ENCODE measurements at regions not wholly inside any gene's neighbourhood (a gene's known extent, or its start where the extent isn't known, plus 50 kb on each side); places are given as distances from the start of the nearest gene placed in this dataset.
"Not testable (repeated sequence)": the region's sequence is repeated elsewhere in the genome, so short reads cannot be mapped to it uniquely, and the experiment has no call there.

DNA sequence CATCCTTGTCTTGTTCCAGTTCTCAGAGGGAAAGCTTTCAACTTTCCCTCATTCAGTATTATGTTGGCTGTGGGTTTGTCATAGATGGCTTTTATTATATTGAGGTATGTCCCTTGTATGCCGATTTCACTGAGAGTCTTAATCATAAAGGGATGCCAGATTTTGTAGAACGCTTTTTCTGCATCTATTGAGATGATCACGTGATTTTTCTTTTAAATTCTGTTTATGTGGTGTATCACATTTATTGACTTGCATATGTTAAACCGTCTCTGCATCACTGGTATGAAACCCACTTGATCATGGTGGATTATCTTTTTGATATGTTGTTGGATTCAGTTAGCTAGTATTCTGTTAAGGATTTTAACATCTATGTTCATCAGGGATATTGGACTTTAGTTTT is 313.7 kb upstream of the AMOT start:
- not testable (repeated sequence) for H3K36me3 Mint-ChIP-seq (ENCODE audit: low read depth); H3K27me3 Mint-ChIP-seq; H3K27ac Mint-ChIP-seq; H3K9me3 Mint-ChIP-seq; H3K4me3 Mint-ChIP-seq; H3K4me1 Mint-ChIP-seq (ENCODE audit: low read depth)

DNA sequence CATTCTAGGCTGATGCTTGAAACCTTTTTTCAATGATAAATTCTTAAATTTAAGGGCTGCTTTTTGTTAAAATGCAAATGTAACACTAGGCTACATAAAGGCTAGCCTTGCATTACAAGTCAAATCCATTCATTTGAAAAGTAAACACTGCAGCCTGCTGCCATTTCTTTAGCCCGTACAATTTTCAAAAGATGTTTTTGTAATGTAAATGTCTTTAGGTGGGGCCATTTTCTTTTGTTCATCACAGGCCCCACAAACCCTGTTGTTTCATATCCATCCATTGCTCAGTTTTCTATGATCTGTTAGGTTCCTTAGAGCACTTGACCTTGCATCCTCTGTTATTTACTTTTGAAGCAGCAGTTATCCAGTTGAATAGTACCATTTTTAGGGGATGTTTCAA is 296.2 kb upstream of the AMOT start:
- Mint-ChIP-seq H3K36me3 (ENCODE audit: low read depth) (no peaks in the 10 kb centered on the region), H3K9me3 (no peaks in the 10 kb centered on the region), H3K4me3 (no peak overlapping the region), H3K4me1 (ENCODE audit: low read depth) (no peaks in the 10 kb centered on the region), H3K27me3 (no peaks in the 10 kb centered on the region), H3K27ac (no peak overlapping the region)

GRCh38 chrX:113133316-113133715 is 292.7 kb upstream of the AMOT start:
- Mint-ChIP-seq H3K4me1 (ENCODE audit: low read depth) (no peaks in the 10 kb centered on the region), H3K27me3 (no peaks in the 10 kb centered on the region), H3K4me3 (no peak overlapping the region), H3K36me3 (ENCODE audit: low read depth) (no peaks in the 10 kb centered on the region), H3K9me3 (no peaks in the 10 kb centered on the region), H3K27ac (no peak overlapping the region)

DNA sequence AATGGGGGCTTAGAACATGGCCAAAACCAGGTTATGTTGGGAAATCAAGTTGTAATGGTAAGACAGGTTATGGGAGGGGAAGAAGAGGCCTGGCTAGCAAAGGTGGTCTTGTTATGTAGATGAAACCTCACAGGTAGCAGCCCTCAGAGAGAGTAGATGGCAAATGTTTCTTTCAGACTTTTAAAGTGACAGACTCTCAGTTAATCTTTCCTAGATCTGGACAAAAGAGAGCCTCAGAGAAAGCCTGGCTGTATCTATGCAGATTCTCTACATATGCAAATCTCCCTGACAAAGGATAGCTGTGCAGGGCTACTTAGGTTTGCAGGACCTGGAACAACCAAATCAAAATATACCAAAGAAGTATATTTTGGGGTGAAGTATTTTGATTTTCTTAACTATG is 284.1 kb upstream of the AMOT start:
- H3K27ac Mint-ChIP-seq, result no peak overlapping the region
- H3K36me3 Mint-ChIP-seq (ENCODE audit: low read depth), result no peaks in the 10 kb centered on the region
- H3K4me1 Mint-ChIP-seq (ENCODE audit: low read depth), result no peaks in the 10 kb centered on the region
- H3K9me3 Mint-ChIP-seq, result no peaks in the 10 kb centered on the region
- H3K27me3 Mint-ChIP-seq, result no peaks in the 10 kb centered on the region
- no peak overlapping the region for H3K4me3 Mint-ChIP-seq

DNA sequence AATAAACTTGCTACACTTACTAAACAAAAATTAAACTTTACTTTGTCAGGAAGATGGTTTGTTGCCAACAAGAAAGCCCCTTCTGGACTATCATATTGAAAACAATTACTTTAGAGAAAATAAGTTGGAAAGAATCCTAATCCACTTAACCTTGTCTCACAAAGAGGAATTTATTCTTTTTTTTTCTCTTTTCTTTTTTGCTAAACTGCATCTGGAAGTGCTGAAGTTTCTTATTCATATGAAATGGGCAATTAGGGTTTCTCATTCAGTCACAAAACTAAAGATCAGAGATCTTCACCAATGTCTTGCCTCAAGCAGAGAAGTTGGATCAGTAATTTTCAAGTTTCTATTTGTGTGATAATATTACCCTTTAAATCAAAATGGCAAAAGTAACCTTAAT is 234.9 kb upstream of the AMOT start:
- no peaks in the 10 kb centered on the region for H3K36me3 Mint-ChIP-seq (ENCODE audit: low read depth)
- H3K27ac Mint-ChIP-seq, result no peak overlapping the region
- no peak overlapping the region for H3K4me3 Mint-ChIP-seq
- H3K9me3 Mint-ChIP-seq, result no peaks in the 10 kb centered on the region
- no peaks in the 10 kb centered on the region for H3K27me3 Mint-ChIP-seq
- H3K4me1 Mint-ChIP-seq (ENCODE audit: low read depth), result no peaks in the 10 kb centered on the region

DNA sequence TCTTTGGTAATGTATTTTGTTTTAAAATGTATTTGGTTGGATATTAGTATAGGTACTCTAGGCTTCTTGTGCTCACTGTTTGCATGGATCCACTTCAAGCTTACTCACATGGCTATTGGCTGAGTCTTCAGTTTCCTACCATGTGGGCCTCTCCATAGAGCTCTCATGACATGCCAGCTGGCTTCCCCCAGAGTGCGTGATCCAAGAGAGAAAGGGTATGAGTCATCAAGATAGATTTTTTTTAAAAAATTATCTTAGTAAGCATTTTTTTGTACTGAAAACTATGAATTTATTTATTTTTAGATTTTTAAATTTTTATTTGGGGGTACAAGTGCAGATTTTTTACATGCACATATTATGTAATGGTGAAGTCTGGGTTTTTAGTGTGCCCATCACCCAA is 219.1 kb upstream of the AMOT start:
- Mint-ChIP-seq H3K4me1 (ENCODE audit: low read depth) (no peaks in the 10 kb centered on the region), H3K4me3 (no peak overlapping the region), H3K36me3 (ENCODE audit: low read depth) (no peaks in the 10 kb centered on the region), H3K27me3 (no peaks in the 10 kb centered on the region), H3K9me3 (peaks cover 4% of the 10 kb centered on the region), H3K27ac (no peak overlapping the region)

GRCh38 chrX:113058634-113059033 is 218.0 kb upstream of the AMOT start:
- no peaks in the 10 kb centered on the region for H3K27me3 Mint-ChIP-seq
- H3K27ac Mint-ChIP-seq, result no peak overlapping the region
- no peak overlapping the region for H3K4me3 Mint-ChIP-seq
- no peaks in the 10 kb centered on the region for H3K36me3 Mint-ChIP-seq (ENCODE audit: low read depth)
- peaks cover 4% of the 10 kb centered on the region for H3K9me3 Mint-ChIP-seq
- H3K4me1 Mint-ChIP-seq (ENCODE audit: low read depth), result no peaks in the 10 kb centered on the region

- H3K27ac Mint-ChIP-seq, result no peak overlapping the region
- H3K9me3 Mint-ChIP-seq, result peaks cover 9% of the 10 kb centered on the region
- H3K4me3 Mint-ChIP-seq, result no peak overlapping the region
- H3K27me3 Mint-ChIP-seq, result peaks cover 3% of the 10 kb centered on the region
- H3K36me3 Mint-ChIP-seq (ENCODE audit: low read depth), result no peaks in the 10 kb centered on the region
- H3K4me1 Mint-ChIP-seq (ENCODE audit: low read depth), result no peaks in the 10 kb centered on the region
Observed at GRCh38 chrX:113048896-113049295, 208.3 kb upstream of the AMOT start.

DNA sequence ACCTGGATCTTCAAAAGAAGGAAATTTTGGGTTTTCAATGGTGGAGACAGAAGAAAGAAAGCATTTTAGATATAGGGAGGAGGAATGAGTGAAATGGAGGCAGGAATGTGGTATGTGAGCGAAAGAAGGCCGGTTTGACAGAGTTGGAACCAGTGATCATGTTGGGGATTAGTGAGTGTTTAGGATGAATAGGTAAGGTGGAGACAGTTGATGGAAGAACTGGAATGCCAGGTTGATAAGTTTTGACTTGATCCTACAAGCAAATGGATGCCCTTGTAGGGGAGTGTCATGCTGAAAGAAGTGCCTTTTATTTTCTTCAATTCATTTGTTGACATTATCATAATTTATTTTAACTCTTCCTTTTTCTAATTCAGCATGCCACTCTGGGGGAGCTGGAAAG is 207.8 kb upstream of the AMOT start:
- Mint-ChIP-seq H3K4me3 (no peak overlapping the region), H3K4me1 (ENCODE audit: low read depth) (no peaks in the 10 kb centered on the region), H3K27ac (no peak overlapping the region), H3K9me3 (peaks cover 9% of the 10 kb centered on the region), H3K27me3 (peaks cover 3% of the 10 kb centered on the region), H3K36me3 (ENCODE audit: low read depth) (no peaks in the 10 kb centered on the region)

DNA sequence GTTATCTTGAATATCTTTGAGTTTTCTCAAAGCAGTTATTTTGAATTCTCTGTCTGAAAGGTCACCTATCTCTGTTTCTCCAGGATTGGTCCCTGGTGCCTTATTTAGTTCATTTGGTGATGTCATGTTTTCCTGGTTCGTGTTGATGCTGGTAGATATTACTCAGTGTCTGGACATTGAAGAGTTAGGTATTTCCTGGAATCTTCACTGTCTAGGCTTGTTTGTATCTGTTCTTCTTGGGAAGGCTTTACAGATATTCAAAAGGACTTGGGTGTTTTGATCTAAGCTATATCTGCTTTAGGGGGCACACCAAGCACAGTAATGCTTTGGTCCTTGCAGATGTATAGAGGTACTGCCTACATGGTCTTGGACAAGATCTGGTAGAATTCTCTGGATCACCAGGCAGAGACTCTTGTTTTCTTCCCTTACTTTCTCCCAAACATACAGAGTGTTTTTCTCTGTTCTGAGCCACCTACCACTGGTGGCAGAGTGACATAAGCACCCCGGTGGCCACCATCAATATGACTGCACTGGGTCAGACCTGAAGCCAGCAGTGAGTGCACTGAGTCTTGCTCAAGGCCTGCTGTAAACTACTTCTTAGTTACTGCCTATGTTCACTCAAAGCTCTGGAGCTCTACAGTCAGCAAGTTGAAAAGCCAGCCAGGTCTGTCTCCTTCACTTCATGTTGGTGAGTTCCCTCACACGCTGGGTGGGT is 193.5 kb upstream of the AMOT start:
- Mint-ChIP-seq H3K9me3 (no peaks in the 10 kb centered on the region), H3K27ac (no peak overlapping the region), H3K4me1 (ENCODE audit: low read depth) (no peaks in the 10 kb centered on the region), H3K27me3 (no peaks in the 10 kb centered on the region), H3K4me3 (no peak overlapping the region), H3K36me3 (ENCODE audit: low read depth) (no peaks in the 10 kb centered on the region)

DNA sequence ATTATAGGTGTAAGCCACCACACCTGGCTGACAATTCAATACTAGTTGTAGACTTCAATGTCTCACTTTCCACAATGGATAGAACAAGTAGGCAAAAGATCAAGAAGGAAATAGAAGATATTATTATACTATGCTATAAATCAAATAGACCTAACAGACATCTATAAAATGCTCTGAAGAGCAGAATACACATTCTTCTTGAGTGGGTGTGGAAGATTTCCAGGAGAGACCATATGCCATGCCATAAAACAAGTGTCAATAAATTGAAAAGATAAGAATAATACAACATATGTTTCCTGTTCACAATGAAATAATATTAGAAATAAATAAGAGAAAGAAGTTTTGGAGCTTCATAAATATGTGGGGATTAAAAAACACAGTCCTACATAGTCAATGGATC is 179.3 kb upstream of the AMOT start:
- no peaks in the 10 kb centered on the region for H3K27me3 Mint-ChIP-seq
- no peaks in the 10 kb centered on the region for H3K36me3 Mint-ChIP-seq (ENCODE audit: low read depth)
- no peak overlapping the region for H3K4me3 Mint-ChIP-seq
- H3K4me1 Mint-ChIP-seq (ENCODE audit: low read depth), result no peaks in the 10 kb centered on the region
- no peaks in the 10 kb centered on the region for H3K9me3 Mint-ChIP-seq
- no peak overlapping the region for H3K27ac Mint-ChIP-seq

GRCh38 chrX:113009837-113010236 is 169.2 kb upstream of the AMOT start:
- Mint-ChIP-seq H3K4me1 (ENCODE audit: low read depth) (no peaks in the 10 kb centered on the region), H3K27me3 (no peaks in the 10 kb centered on the region), H3K36me3 (ENCODE audit: low read depth) (no peaks in the 10 kb centered on the region), H3K27ac (no peak overlapping the region), H3K4me3 (no peak overlapping the region), H3K9me3 (no peaks in the 10 kb centered on the region)

- Mint-ChIP-seq H3K9me3 (no peaks in the 10 kb centered on the region), H3K4me1 (ENCODE audit: low read depth) (no peaks in the 10 kb centered on the region), H3K4me3 (no peak overlapping the region), H3K36me3 (ENCODE audit: low read depth) (no peaks in the 10 kb centered on the region), H3K27ac (no peak overlapping the region), H3K27me3 (no peaks in the 10 kb centered on the region)
Observed at GRCh38 chrX:113009029-113009428, 168.4 kb upstream of the AMOT start.

DNA sequence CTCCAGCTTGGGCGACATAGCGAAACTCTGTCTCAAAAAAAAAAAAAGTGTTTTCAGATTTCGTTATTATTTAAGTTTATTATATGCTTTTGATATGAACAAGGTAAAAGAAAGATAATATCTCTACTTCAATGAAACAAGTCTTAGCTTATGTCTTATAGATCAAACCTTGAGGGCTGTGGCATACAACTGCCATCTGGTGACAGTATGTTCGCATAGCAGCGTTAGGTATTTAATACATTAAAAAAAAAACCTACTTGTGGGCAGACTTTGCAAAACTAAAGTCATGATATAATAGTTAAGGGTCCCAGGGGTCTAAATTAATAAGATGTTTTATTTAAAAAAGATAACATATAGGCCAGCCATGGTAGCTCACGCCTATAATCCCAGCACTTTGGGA is 161.2 kb upstream of the AMOT start:
- H3K4me3 Mint-ChIP-seq, result no peak overlapping the region
- no peak overlapping the region for H3K27ac Mint-ChIP-seq
- H3K9me3 Mint-ChIP-seq, result no peaks in the 10 kb centered on the region
- H3K4me1 Mint-ChIP-seq (ENCODE audit: low read depth), result no peaks in the 10 kb centered on the region
- no peaks in the 10 kb centered on the region for H3K36me3 Mint-ChIP-seq (ENCODE audit: low read depth)
- H3K27me3 Mint-ChIP-seq, result no peaks in the 10 kb centered on the region

- Mint-ChIP-seq H3K4me3 (no peak overlapping the region), H3K27me3 (no peaks in the 10 kb centered on the region), H3K27ac (no peak overlapping the region), H3K4me1 (ENCODE audit: low read depth) (no peaks in the 10 kb centered on the region), H3K9me3 (no peaks in the 10 kb centered on the region), H3K36me3 (ENCODE audit: low read depth) (no peaks in the 10 kb centered on the region)
Observed at GRCh38 chrX:112997991-112998390, 157.4 kb upstream of the AMOT start.

- Mint-ChIP-seq H3K4me3 (no peak overlapping the region), H3K27me3 (no peaks in the 10 kb centered on the region), H3K4me1 (ENCODE audit: low read depth) (no peaks in the 10 kb centered on the region), H3K27ac (no peak overlapping the region), H3K9me3 (no peaks in the 10 kb centered on the region), H3K36me3 (ENCODE audit: low read depth) (no peaks in the 10 kb centered on the region)
Observed at GRCh38 chrX:112991801-112992200, 151.2 kb upstream of the AMOT start.

Data from stimulated activated naive CD8-positive, alpha-beta T cell treated with anti-CD3 and anti-CD28 coated beads, Interleukin-15, Interleukin-2, amounts not matched to agents 100 ng/mL and 50 ng/mL, for 24 hours (primary cell).